ENCODE measurements at regions not wholly inside any gene's neighbourhood (a gene's known extent, or its start where the extent isn't known, plus 50 kb on each side); places are given as distances from the start of the nearest gene placed in this dataset.

- H3K4me2 ChIP-seq (ENCODE audit: control insufficient read depth, extremely low read depth, insufficient read depth, low read depth, low read length): no peak overlapping the region
- FAIRE-seq: no peak
Measured at GRCh38 chr3:107933450-107933849, 157.4 kb downstream of the CD47 start.

GRCh38 chr3:107931326-107931725, 159.5 kb downstream of the CD47 start:
- Histone ChIP-seq H3K9ac (ENCODE audit: control insufficient read depth, extremely low read depth, insufficient read depth, low read length) (no peak overlapping the region), H3K4me3 (ENCODE audit: control insufficient read depth in 2 of 3, extremely low read depth in 1 of 3, insufficient read depth in 2 of 3, low read depth in 1 of 3, low read length in 3 of 3) (no peak overlapping the region), H3K27ac (ENCODE audit: control insufficient read depth, insufficient read depth, low read length) (no peak overlapping the region), H3K4me2 (ENCODE audit: control insufficient read depth, extremely low read depth, insufficient read depth, low read depth, low read length) (no peak overlapping the region), H2AFZ (ENCODE audit: control insufficient read depth, low read length) (no peak overlapping the region), H4K20me1 (ENCODE audit: control insufficient read depth, extremely low read depth, insufficient read depth, low read length) (no peaks in the 10 kb centered on the region), H3K79me2 (ENCODE audit: control insufficient read depth, insufficient read depth, low read length) (no peaks in the 10 kb centered on the region), H3K9me3 (ENCODE audit: control insufficient read depth, low read depth, low read length) (no peaks in the 10 kb centered on the region), H3K9me1 (ENCODE audit: control insufficient read depth, extremely low read depth, insufficient read depth, low read length) (no peaks in the 10 kb centered on the region), H3K36me3 (ENCODE audit: control insufficient read depth in 2 of 2, extremely low read depth in 1 of 2, insufficient read depth in 2 of 2, low read length in 2 of 2) (no peaks in the 10 kb centered on the region), H3K27me3 (ENCODE audit: control insufficient read depth, extremely low read depth, insufficient read depth, low read length) (no peaks in the 10 kb centered on the region), H3K4me1 (ENCODE audit: control insufficient read depth, extremely low read depth, insufficient read depth, low read length) (peaks cover 3% of the 10 kb centered on the region)
- DNase-seq (ENCODE audit: low read depth, low spot score) (no peak), FAIRE-seq (no peak)
- no peak for TF ChIP-seq CTCF (optimal IDR thresholded peaks at IDR 0.05 in 1 of 3, IDR thresholded peaks at IDR 0.05 in 1 of 3, conservative IDR thresholded peaks at IDR 0.05 in 1 of 3; ENCODE audit: extremely low read depth in 1 of 3, insufficient read depth in 2 of 3, low read length in 3 of 3)
- TF ChIP-seq EZH2 (IDR thresholded peaks at IDR 0.05; ENCODE audit: low read length): no peak
- dilution Hi-C loops (cut with MboI; ENCODE audit: extremely low pct_ligation_motif_present, low sequenced_read_pairs): no loop called here

More at GRCh38 chr3:107933450-107933849, 157.4 kb downstream of the CD47 start:
- Histone ChIP-seq H4K20me1 (ENCODE audit: control insufficient read depth, extremely low read depth, insufficient read depth, low read length) (no peaks in the 10 kb centered on the region), H3K4me1 (ENCODE audit: control insufficient read depth, extremely low read depth, insufficient read depth, low read length) (no peaks in the 10 kb centered on the region), H2AFZ (ENCODE audit: control insufficient read depth, low read length) (no peak overlapping the region), H3K27me3 (ENCODE audit: control insufficient read depth, extremely low read depth, insufficient read depth, low read length) (no peaks in the 10 kb centered on the region), H3K79me2 (ENCODE audit: control insufficient read depth, insufficient read depth, low read length) (no peaks in the 10 kb centered on the region), H3K36me3 (ENCODE audit: control insufficient read depth in 2 of 2, extremely low read depth in 1 of 2, insufficient read depth in 2 of 2, low read length in 2 of 2) (no peaks in the 10 kb centered on the region), H3K9ac (ENCODE audit: control insufficient read depth, extremely low read depth, insufficient read depth, low read length) (no peak overlapping the region), H3K27ac (ENCODE audit: control insufficient read depth, insufficient read depth, low read length) (no peak overlapping the region), H3K4me3 (ENCODE audit: control insufficient read depth in 2 of 3, extremely low read depth in 1 of 3, insufficient read depth in 2 of 3, low read depth in 1 of 3, low read length in 3 of 3) (no peak overlapping the region), H3K9me1 (ENCODE audit: control insufficient read depth, extremely low read depth, insufficient read depth, low read length) (no peaks in the 10 kb centered on the region), H3K9me3 (ENCODE audit: control insufficient read depth, low read depth, low read length) (no peaks in the 10 kb centered on the region)
- no peak for TF ChIP-seq CTCF (optimal IDR thresholded peaks at IDR 0.05 in 1 of 3, IDR thresholded peaks at IDR 0.05 in 1 of 3, conservative IDR thresholded peaks at IDR 0.05 in 1 of 3; ENCODE audit: extremely low read depth in 1 of 3, insufficient read depth in 2 of 3, low read length in 3 of 3)
- TF ChIP-seq EZH2 (IDR thresholded peaks at IDR 0.05; ENCODE audit: low read length): no peak
- dilution Hi-C loops (cut with MboI; ENCODE audit: extremely low pct_ligation_motif_present, low sequenced_read_pairs): no loop called here
- no peak for DNase-seq (ENCODE audit: low read depth, low spot score)

All from keratinocyte (primary cell).